GM21723 (cell line): ENCODE measurements at regions not wholly inside any gene's neighbourhood (a gene's known extent, or its start where the extent isn't known, plus 50 kb on each side); places are given as distances from the start of the nearest gene placed in this dataset.
"Not testable (repeated sequence)": the region's sequence is repeated elsewhere in the genome, so short reads cannot be mapped to it uniquely, and the experiment has no call there.

ENCODE experiments used
- ATAC-seq: cut with Tn5 transposase; IDR thresholded peaks from one replicate; pipeline ENCODE4 v1.9.1; 2021; ENCODE audit warnings: mild to moderate bottlenecking, moderate library complexity; ENCODE audit not compliant: unreplicated experiment

DNA sequence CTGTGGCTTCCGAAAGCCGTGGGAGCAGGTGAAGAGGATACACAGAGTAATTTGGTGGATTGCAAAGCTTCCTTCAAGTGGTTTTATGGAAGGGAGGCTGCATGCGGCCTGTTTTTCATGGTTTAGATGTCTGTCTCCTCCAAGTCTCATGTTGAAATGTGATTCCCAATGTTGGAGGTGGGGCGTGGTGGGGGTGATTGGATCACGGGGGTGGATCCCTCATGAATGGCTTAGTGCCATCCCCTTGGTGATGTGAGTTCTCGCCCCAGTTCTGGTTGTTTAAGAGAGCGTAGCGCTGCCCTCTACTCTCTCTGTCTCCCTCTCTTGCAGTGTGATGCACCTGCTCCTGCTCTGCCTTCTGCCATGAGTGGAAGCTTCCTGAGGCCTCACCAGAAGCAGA is 247.8 kb upstream of the B3GAT1 start:
- no peak for ATAC-seq

GRCh38 chr11:134658481-134659225 is 246.6 kb upstream of the B3GAT1 start:
- no peak for ATAC-seq

DNA sequence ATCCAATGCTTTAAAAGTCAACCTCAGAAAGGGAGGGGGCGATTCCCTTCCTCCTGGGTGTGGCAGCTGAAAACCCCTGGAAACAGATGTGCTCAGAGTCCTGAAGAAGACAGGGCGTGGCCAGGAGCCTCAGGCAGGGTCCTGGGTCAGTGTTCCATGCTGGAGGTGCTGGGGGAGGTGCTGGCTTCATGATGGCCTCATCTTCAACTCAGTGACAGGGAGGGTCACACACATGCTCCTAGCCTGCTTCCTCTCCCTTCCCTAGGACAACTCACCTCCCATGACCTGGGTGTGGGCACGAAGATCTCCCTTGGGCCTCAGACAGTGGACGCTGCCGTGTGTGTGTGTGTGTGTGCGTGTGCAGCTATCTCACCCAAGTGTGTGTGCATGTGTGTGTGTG is 245.6 kb upstream of the B3GAT1 start:
- no peak for ATAC-seq

- ATAC-seq: no peak
Observed at GRCh38 chr11:134656861-134657540, 245.0 kb upstream of the B3GAT1 start.

- not testable (repeated sequence) for ATAC-seq
Observed at GRCh38 chr11:134656086-134656840, 244.2 kb upstream of the B3GAT1 start.

- no peak for ATAC-seq
Observed at GRCh38 chr11:134655189-134655989, 243.3 kb upstream of the B3GAT1 start.

GRCh38 chr11:134654161-134654915 is 242.3 kb upstream of the B3GAT1 start:
- ATAC-seq: no peak

GRCh38 chr11:134652586-134653255 is 240.7 kb upstream of the B3GAT1 start:
- ATAC-seq: no peak

DNA sequence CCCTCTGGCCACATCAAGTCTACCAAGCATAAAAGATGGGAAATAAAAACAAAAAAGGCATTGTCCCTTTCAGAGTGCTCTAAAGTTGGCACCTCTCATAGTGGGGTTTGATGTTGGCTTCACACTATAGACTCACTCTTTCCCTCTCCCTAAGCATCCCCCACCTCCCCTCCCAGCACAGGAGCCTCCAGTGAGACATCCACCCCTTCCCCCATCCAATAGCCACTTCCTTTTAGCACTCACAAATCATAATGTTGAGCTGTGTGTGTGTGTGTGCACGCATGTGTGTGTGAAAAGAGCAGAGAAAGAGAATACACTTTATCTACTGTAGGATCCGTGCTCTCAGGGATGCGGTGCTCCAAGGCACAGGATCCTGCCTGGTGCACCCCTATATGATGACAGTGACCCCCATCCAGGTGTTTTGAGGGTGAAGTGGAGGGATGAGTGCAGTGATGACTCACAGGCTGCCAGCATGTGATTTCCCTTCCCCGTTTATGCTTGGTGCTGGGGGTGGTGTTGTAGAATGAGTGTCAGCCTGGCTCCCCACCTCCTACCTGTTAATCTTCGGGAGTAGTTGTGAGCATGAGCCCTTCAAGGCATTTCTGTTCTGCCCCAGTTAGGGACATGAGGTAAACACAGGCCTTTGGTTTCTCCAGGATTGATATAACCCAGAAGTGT is 235.2 kb upstream of the B3GAT1 start:
- ATAC-seq: no peak

DNA sequence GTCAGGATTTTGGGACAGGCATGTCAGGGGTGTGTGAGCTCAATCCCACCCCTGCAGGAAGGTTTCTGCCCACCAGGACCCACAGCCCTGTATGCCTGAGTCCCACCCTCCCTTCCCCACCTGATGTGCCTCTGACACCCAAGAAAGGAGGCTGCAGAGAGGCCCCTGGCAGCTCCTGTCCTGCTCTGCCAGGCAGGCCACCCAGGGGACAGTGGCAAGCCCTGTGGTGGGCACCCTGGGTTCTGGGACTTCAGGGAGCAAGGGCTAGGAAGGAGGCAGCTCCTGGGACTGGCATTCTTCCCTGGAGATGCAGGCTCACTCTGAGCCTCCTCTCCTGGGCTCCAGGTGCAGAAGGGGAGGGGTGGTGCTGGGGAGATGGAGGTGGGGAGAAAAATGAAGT is 234.5 kb upstream of the B3GAT1 start:
- no peak for ATAC-seq

DNA sequence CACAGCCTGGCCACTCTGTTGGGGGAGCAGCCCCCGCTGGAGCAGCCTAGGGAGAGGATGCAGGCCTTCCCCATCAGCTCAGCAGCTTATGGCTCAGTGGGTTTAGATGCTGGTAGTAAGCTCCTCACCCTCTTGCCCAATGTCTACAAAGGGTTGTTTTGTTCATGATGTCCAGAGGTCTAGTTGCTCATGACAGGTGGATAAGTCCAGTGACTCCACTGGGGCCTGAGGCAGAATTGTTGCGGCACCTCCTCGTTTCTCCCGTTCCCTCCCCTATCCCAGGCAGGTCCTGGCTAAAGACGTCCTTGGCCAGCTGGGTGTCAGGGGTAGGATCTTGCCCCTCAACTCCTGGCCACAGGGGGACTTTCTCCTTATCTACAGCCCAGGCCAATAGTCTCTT is 233.5 kb upstream of the B3GAT1 start:
- no peak for ATAC-seq

GRCh38 chr11:134644476-134645456 is 232.7 kb upstream of the B3GAT1 start:
- no peak for ATAC-seq

DNA sequence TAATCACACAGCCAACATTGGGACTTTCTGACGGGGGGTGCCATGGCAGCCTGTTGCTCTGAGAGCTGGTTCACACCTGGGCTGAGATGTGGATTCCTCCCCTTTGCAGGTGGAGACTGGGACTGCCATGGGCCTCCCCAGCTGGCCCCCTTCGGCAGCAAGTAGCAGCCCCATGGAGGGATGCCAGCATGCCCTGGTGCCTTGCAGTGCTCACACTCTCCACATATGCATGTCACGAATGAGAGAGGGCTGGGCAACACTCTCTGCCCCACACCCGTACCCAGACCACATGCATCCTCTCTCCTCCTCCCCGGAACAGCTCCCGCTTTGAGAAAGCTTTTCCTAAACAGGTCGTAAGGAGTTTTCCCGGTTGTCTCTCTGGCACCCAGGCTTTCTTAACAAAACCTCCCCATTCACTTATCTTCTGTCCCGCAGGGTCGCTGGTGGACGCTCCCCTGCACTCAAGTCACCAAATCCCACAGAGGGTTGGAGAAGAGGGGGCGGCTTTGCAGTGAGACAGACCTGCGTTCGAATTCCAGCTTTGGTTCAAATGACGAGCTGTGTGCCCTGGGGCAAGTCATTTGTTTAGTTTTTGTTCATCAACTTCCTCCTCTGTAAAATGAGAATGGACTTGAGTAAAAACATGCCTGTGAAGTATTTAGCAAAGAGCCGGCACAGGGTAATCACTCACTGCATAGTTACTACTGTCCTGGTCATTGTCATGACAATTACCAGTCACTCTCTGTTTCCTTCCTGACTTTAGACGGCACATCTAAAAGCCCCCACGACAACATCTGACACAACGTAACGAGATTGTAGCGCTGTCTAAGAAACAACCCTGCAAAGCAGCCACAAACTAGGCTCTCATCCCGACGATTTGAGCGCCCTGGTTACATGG is 231.3 kb upstream of the B3GAT1 start:
- no peak for ATAC-seq

- ATAC-seq: no peak
Observed at GRCh38 chr11:134642206-134642605, 230.2 kb upstream of the B3GAT1 start.

GRCh38 chr11:134640971-134641968 is 229.2 kb upstream of the B3GAT1 start:
- ATAC-seq: no peak

- no peak for ATAC-seq
Observed at GRCh38 chr11:134640536-134640935, 228.5 kb upstream of the B3GAT1 start.
